Hepatocyte (in vitro differentiated cells): ENCODE measurements at regions not wholly inside any gene's neighbourhood (a gene's known extent, or its start where the extent isn't known, plus 50 kb on each side); places are given as distances from the start of the nearest gene placed in this dataset.

Source experiments
- DNase-seq: peaks from one replicate; pipeline ENCODE4 v3.0.0-alpha.2; 2016; ENCODE audit warnings: low spot score
- H2AFZ ChIP-seq: fragments of 200-600 bp; sonication (generic); 2 replicates; pipeline ENCODE4 v1.6.0; 2016; ENCODE audit warnings: antibody characterized with exemption, mild to moderate bottlenecking
- H3K27ac ChIP-seq: fragments of 200-600 bp; sonication (generic); 2 replicates; pipeline ENCODE4 v1.5.1; 2016; ENCODE audit warnings: mild to moderate bottlenecking
- H3K27me3 ChIP-seq: fragments of 200-600 bp; sonication (generic); 2 replicates; pipeline ENCODE4 v1.6.1; 2016
- H3K36me3 ChIP-seq: fragments of 200-600 bp; sonication (generic); replicated peaks from 2 replicates; pipeline ENCODE4 v1.5.1; 2016; ENCODE audit warnings: low read depth; ENCODE audit not compliant: insufficient read depth
- H3K4me1 ChIP-seq: fragments of 200-600 bp; sonication (generic); 2 replicates; pipeline ENCODE4 v1.5.1; 2016; ENCODE audit warnings: mild to moderate bottlenecking, moderate library complexity; ENCODE audit not compliant: insufficient read depth
- H3K4me2 ChIP-seq: fragments of 200-600 bp; sonication (generic); 2 replicates; pipeline ENCODE4 v1.6.0; 2016
- H3K4me3 ChIP-seq: fragments of 200-600 bp; sonication (generic); 2 replicates; pipeline ENCODE4 v1.5.1; 2016; ENCODE audit warnings: mild to moderate bottlenecking
- H3K79me2 ChIP-seq: fragments of 200-600 bp; sonication (generic); 2 replicates; pipeline ENCODE4 v1.6.0; 2017; ENCODE audit warnings: mild to moderate bottlenecking
- H3K9me2 ChIP-seq: fragments of 200-600 bp; sonication (generic); replicated peaks from 2 replicates; pipeline ENCODE4 v1.6.0; 2017; ENCODE audit warnings: mild to moderate bottlenecking; ENCODE audit not compliant: insufficient read depth
- H3K9me3 ChIP-seq: fragments of 200-600 bp; sonication (generic); 2 replicates; pipeline ENCODE4 v1.5.1; 2016; ENCODE audit warnings: low read depth, mild to moderate bottlenecking
- H4K20me1 ChIP-seq: fragments of 200-600 bp; sonication (generic); 2 replicates; pipeline ENCODE4 v1.6.0; 2016; ENCODE audit warnings: mild to moderate bottlenecking; ENCODE audit not compliant: insufficient read depth, poor library complexity, severe bottlenecking
- EZH2 ChIP-seq: fragments of 200-600 bp; sonication (generic); IDR thresholded peaks from 2 replicates; pipeline ENCODE4 v1.6.1; 2016; ENCODE audit warnings: antibody characterized with exemption, mild to moderate bottlenecking, borderline replicate concordance
- EZH2phosphoT487 ChIP-seq: fragments of 200-600 bp; sonication (generic); IDR thresholded peaks from one replicate; pipeline ENCODE4 v1.6.1; 2018; ENCODE audit warnings: antibody characterized with exemption, mild to moderate bottlenecking, low read depth, moderate library complexity; ENCODE audit not compliant: unreplicated experiment, severe bottlenecking
- WGBS: methylation state at CpG from one replicate; pipeline ENCODE4 v1.1.6; 2016; ENCODE audit warnings: low lambda C conversion rate; ENCODE audit errors: missing lambda C conversion rate; 5-methylcytosine and 5-hydroxymethylcytosine counted together
- TF ChIP-seq, protein P1 (sequence below): fragments of 200-600 bp; sonication (generic); IDR thresholded peaks from 2 replicates; pipeline ENCODE4 v1.5.1; 2016; ENCODE audit warnings: antibody characterized with exemption, mild to moderate bottlenecking; ENCODE audit not compliant: poor library complexity

DNA sequence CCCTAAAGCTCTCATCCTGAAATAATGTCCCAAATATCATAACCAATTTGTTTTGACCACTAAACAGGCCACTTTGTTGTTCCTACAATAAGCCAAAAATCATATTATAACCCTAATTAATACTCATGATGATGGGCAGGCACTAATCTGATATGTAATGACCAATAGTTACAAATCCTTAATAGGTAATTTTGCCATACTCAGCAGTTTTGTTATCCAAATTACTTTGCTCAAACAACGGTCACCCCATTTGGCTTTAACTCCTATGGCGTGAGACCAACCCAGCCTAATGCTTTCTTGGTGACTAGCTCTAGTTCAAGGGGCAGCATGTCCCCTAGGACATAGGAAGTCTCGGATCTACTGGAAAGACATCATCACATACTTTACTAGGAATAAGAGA is 123.2 kb upstream of the ID4 start:
- 88% methylated on average over 3 of the region's 3 CpGs for WGBS
- H3K36me3 ChIP-seq = no peaks in the 10 kb centered on the region
- no peaks in the 10 kb centered on the region for H3K27me3 ChIP-seq
- H2AFZ ChIP-seq = no peak overlapping the region
- DNase-seq = no peak
- H3K9me2 ChIP-seq = no peaks in the 10 kb centered on the region
- H3K79me2 ChIP-seq = no peaks in the 10 kb centered on the region
- H3K4me1 ChIP-seq = no peaks in the 10 kb centered on the region
- no peak overlapping the region for H3K27ac ChIP-seq
- no peak overlapping the region for H3K4me3 ChIP-seq
- no peaks in the 10 kb centered on the region for H4K20me1 ChIP-seq
- H3K9me3 ChIP-seq = no peaks in the 10 kb centered on the region
- TF ChIP-seq, protein P1, sequence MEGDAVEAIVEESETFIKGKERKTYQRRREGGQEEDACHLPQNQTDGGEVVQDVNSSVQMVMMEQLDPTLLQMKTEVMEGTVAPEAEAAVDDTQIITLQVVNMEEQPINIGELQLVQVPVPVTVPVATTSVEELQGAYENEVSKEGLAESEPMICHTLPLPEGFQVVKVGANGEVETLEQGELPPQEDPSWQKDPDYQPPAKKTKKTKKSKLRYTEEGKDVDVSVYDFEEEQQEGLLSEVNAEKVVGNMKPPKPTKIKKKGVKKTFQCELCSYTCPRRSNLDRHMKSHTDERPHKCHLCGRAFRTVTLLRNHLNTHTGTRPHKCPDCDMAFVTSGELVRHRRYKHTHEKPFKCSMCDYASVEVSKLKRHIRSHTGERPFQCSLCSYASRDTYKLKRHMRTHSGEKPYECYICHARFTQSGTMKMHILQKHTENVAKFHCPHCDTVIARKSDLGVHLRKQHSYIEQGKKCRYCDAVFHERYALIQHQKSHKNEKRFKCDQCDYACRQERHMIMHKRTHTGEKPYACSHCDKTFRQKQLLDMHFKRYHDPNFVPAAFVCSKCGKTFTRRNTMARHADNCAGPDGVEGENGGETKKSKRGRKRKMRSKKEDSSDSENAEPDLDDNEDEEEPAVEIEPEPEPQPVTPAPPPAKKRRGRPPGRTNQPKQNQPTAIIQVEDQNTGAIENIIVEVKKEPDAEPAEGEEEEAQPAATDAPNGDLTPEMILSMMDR = no peak
- no peak for TF ChIP-seq EZH2
- no peak overlapping the region for H3K4me2 ChIP-seq

DNA sequence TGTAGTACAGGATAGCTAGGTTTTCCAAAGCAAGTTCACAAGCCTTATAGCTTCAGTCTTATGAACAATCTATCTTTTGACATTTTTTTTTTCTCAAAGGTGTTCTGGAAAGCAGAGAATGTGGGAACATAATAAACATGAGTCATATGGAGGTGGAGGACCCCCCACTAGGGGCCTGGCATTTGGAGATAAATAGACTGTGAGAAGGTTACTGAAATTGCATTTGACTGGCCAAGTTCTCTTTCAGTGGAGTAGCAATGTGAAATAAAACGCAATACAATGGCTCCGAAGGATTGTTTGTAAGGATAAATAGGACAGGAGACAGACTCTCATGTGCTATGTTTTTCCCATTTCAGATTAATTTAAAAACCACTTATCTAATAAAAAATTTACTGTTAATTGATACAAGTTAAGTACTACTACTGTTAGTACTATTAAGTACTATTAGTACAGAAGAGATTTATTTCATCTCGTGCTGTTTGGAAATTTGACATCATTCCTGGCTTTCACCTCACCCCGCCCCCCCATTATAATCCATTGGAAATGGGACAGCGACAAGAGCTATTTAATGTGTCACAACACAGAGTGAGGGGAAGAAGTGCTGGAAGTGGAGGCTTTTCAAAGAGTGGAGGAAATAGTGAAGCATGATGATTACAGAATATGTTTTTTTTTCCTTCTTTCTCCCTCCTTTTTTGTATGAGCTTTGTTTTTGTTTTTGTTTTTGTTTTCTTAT is 122.6 kb upstream of the ID4 start:
- WGBS = 49% methylated on average over 5 of the region's 5 CpGs
- H4K20me1 ChIP-seq = no peaks in the 10 kb centered on the region
- H3K9me2 ChIP-seq = no peaks in the 10 kb centered on the region
- DNase-seq = no peak
- no peaks in the 10 kb centered on the region for H3K9me3 ChIP-seq
- TF ChIP-seq EZH2 (no peak), EZH2phosphoT487 (no peak)
- TF ChIP-seq, protein P1 = no peak
- H2AFZ ChIP-seq = no peak overlapping the region
- no peaks in the 10 kb centered on the region for H3K79me2 ChIP-seq
- H3K4me1 ChIP-seq = peaks cover 4% of the 10 kb centered on the region
- H3K4me2 ChIP-seq = no peak overlapping the region
- H3K27me3 ChIP-seq = no peaks in the 10 kb centered on the region
- H3K4me3 ChIP-seq = no peak overlapping the region
- no peak overlapping the region for H3K27ac ChIP-seq
- H3K36me3 ChIP-seq = no peaks in the 10 kb centered on the region

DNA sequence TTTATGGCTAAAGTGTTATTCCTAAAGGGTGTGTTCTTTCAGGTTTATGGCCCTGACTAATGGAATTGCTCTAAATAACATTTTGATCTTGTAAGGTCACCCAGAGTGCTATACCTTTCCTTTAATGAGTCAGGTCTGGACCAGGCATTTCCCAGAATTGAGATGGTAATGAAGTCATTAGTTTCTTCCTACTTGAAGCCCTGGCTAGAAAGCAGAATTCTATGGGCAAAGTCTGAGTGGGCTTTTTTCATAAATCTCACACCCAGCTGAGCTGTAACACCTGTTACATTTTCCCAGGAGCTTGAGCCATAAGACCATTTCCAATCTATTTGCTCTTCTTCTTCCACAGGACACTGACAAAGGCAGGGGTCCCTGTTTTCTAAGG is 122.0 kb upstream of the ID4 start:
- Histone ChIP-seq H4K20me1 (no peaks in the 10 kb centered on the region), H3K36me3 (no peaks in the 10 kb centered on the region), H3K9me3 (no peaks in the 10 kb centered on the region), H3K27ac (no peak overlapping the region), H3K79me2 (no peaks in the 10 kb centered on the region), H3K4me3 (no peak overlapping the region), H3K9me2 (no peaks in the 10 kb centered on the region), H3K4me2 (no peak overlapping the region), H3K27me3 (no peaks in the 10 kb centered on the region), H3K4me1 (peaks cover 7% of the 10 kb centered on the region), H2AFZ (no peak overlapping the region)
- no peak for DNase-seq
- no peak for TF ChIP-seq EZH2

DNA sequence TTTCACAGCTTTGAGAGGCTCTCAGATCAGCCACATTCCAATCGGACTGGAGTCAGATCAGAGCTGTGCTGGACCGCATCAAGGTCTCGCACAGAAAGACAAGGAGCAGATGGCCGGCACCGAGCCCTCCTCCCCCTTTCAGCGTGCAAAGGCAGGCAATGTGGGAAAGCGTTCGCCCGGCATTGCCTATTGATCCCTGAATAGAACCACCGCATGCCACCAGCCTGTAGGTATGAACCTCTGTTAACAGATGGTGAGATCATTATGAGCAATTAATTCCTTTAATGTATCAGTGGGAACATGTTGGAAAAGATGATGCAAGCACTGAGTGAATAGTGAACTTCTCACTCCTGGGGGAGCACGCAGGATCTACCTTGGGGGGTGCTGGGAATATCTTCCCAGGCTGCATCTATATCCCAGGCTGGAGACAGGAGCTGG is 117.5 kb upstream of the ID4 start:
- Histone ChIP-seq H3K9me3 (no peaks in the 10 kb centered on the region), H3K27me3 (no peaks in the 10 kb centered on the region), H3K4me2 (peak overlapping the region; percentile 57), H3K4me3 (no peak overlapping the region), H3K27ac (no peak overlapping the region), H4K20me1 (no peaks in the 10 kb centered on the region), H3K9me2 (no peaks in the 10 kb centered on the region), H3K4me1 (peaks cover 7% of the 10 kb centered on the region), H3K79me2 (no peaks in the 10 kb centered on the region), H3K36me3 (no peaks in the 10 kb centered on the region), H2AFZ (peak overlapping the region; percentile 18)
- 36% methylated on average over 11 of the region's 11 CpGs for WGBS
- no peak for DNase-seq
- TF ChIP-seq EZH2 = no peak
- TF ChIP-seq, protein P1 = no peak
- no peak for TF ChIP-seq EZH2phosphoT487
